A549 (cell line): ENCODE measurements at regions not wholly inside any gene's neighbourhood (a gene's known extent, or its start where the extent isn't known, plus 50 kb on each side); places are given as distances from the start of the nearest gene placed in this dataset.

Experiments used
- ATAC-seq, 2 experiments: fragments of 200-7000 bp in 1 of 2; fragments of >200 bp in 1 of 2; cut with Nextera tagmentation in 1 of 2; cut with Tn5 transposase in 1 of 2; 3 replicates each; pipeline versions ENCODE4 v1.8.0 to v1.9.1; 2018 to 2020; ENCODE audit warnings: mild to moderate bottlenecking in 1 of 2, moderate library complexity in 1 of 2
- CTCF ChIA-PET: fragments of 300-600 bp; sonication (Branson Sonifier 250); formaldehyde crosslinking; extraction: SDS; loops from one replicate; lab custom pipeline; 2021; ENCODE audit warnings: antibody characterized with exemption, inconsistent platforms; lab: Yijun Ruan, JAX
- POLR2A ChIA-PET: fragments of 350-600 bp; formaldehyde crosslinking; extraction: SDS; loops from one replicate; lab custom pipeline; 2021; ENCODE audit warnings: antibody characterized with exemption, inconsistent platforms; lab: Yijun Ruan, JAX
- DNase-seq, 2 experiments: peaks; one replicate each; pipeline versions ENCODE4 v3.0.0 to v3.0.0-alpha.2; 2011 to 2016; ENCODE audit warnings: low read depth in 1 of 2, low spot score in 1 of 2
- FAIRE-seq: peaks from 2 replicates; lab custom pipeline; 2011; peaks lifted over from hg19 to GRCh38; lab: Jason Lieb, UNC
- H3K27ac ChIP-seq, 2 experiments: fragments of >200 bp; sonication (Bioruptor Twin); formaldehyde crosslinking; 3 replicates each; pipeline ENCODE4 v1.5.1; 2016 to 2017
- H3K4me1 ChIP-seq: fragments of >200 bp; sonication (Bioruptor Twin); formaldehyde crosslinking; 3 replicates; pipeline ENCODE4 v1.6.1; 2016
- H3K4me2 ChIP-seq: fragments of >200 bp; sonication (Bioruptor Twin); formaldehyde crosslinking; 3 replicates; pipeline ENCODE4 v1.6.1; 2016
- H3K4me3 ChIP-seq: fragments of >200 bp; sonication (Bioruptor Twin); formaldehyde crosslinking; 3 replicates; pipeline ENCODE4 v1.5.1; 2016
- H3K9me3 ChIP-seq: fragments of >200 bp; sonication (Bioruptor Twin); formaldehyde crosslinking; 3 replicates; pipeline ENCODE4 v1.6.1; 2016
- BHLHE40 ChIP-seq: IDR thresholded peaks from 2 replicates; pipeline ENCODE4 v1.6.1; 2012; ENCODE audit warnings: low read depth, low read length, inconsistent platforms
- CBX8 ChIP-seq: fragments of 200-600 bp; sonication (generic); IDR thresholded peaks from 2 replicates; pipeline ENCODE4 v1.6.1; 2016
- CHD2 ChIP-seq: fragments of 150-350 bp; IDR thresholded peaks from 2 replicates; pipeline ENCODE4 v1.6.1; 2014; ENCODE audit warnings: low read length; ENCODE audit not compliant: partially characterized antibody
- FOXS1 ChIP-seq: fragments of 250-450 bp; sonication (Bioruptor Pico); IDR thresholded peaks from 2 replicates; pipeline ENCODE4 v1.5.0; 2020; ENCODE audit warnings: mild to moderate bottlenecking, moderate library complexity
- HDAC2 ChIP-seq: fragments of 200-600 bp; sonication (generic); IDR thresholded peaks from 2 replicates; pipeline ENCODE4 v1.6.1; 2016
- HOXA7 ChIP-seq: fragments of 250-450 bp; sonication (Bioruptor Pico); IDR thresholded peaks from 2 replicates; pipeline ENCODE4 v1.5.0; 2020; ENCODE audit warnings: mild to moderate bottlenecking, moderate library complexity
- HOXB5 ChIP-seq: fragments of 250-450 bp; sonication (Bioruptor Pico); IDR thresholded peaks from 2 replicates; pipeline ENCODE4 v1.5.0; 2020; ENCODE audit warnings: mild to moderate bottlenecking, moderate library complexity
- JUN ChIP-seq, 2 experiments: fragments of >200 bp; sonication (Bioruptor Twin); formaldehyde crosslinking; IDR thresholded peaks; 2 replicates in 1 of 2; 3 replicates in 1 of 2; pipeline ENCODE4 v1.6.1; 2016 to 2017
- MAFK ChIP-seq: fragments of 450-650 bp; IDR thresholded peaks from 2 replicates; pipeline ENCODE4 v1.6.1; 2014; ENCODE audit not compliant: partially characterized antibody
- NPAS2 ChIP-seq: fragments of 250-450 bp; sonication (Bioruptor Pico); IDR thresholded peaks from 2 replicates; pipeline ENCODE4 v1.8.0; 2022; ENCODE audit warnings: mild to moderate bottlenecking, moderate library complexity, borderline replicate concordance
- PHF8 ChIP-seq: fragments of 200-600 bp; sonication (generic); IDR thresholded peaks from 2 replicates; pipeline ENCODE4 v1.6.1; 2016; ENCODE audit warnings: low read depth, mild to moderate bottlenecking, antibody characterized with exemption, moderate library complexity, borderline replicate concordance
- POLR2AphosphoS2 ChIP-seq: conservative IDR thresholded peaks from 2 replicates; pipeline ENCODE4 v1.6.1; 2012; ENCODE audit warnings: low read length, improper control_type of control experiment, inconsistent platforms
- RAD21 ChIP-seq, 2 experiments: fragments of >200 bp in 1 of 2; sonication (Bioruptor Twin) in 1 of 2; formaldehyde crosslinking in 1 of 2; IDR thresholded peaks in 1 of 2; conservative IDR thresholded peaks in 1 of 2; 2 replicates in 1 of 2; 3 replicates in 1 of 2; pipeline ENCODE4 v1.6.1; 2012 to 2018; ENCODE audit warnings: inconsistent platforms in 1 of 2
- RFX5 ChIP-seq: fragments of 450-650 bp; IDR thresholded peaks from 2 replicates; pipeline ENCODE4 v1.7.1; 2014; ENCODE audit warnings: antibody characterized with exemption, mild to moderate bottlenecking, moderate library complexity
- SREBF2 ChIP-seq: fragments of 450-650 bp; IDR thresholded peaks from 2 replicates; pipeline ENCODE4 v1.6.1; 2014; ENCODE audit warnings: mild to moderate bottlenecking, moderate library complexity
- TFCP2L1 ChIP-seq: fragments of 250-450 bp; sonication (Bioruptor Pico); IDR thresholded peaks from 2 replicates; pipeline ENCODE4 v1.5.0; 2021; ENCODE audit warnings: mild to moderate bottlenecking
- TP53 ChIP-seq: fragments of 250-450 bp; sonication (Bioruptor Pico); IDR thresholded peaks from 2 replicates; pipeline ENCODE4 v1.5.0; 2021; ENCODE audit warnings: mild to moderate bottlenecking, moderate library complexity
- ZC3H11A ChIP-seq: fragments of 450-650 bp; IDR thresholded peaks from 2 replicates; pipeline ENCODE4 v1.6.1; 2014; ENCODE audit warnings: antibody characterized with exemption, mild to moderate bottlenecking
- WGBS: methylation state at CpG from one replicate; pipeline ENCODE4 v1.1.6; 2017; ENCODE audit errors: missing lambda C conversion rate; 5-methylcytosine and 5-hydroxymethylcytosine counted together
- TF ChIP-seq, protein P1 (sequence below): fragments of 150-350 bp; IDR thresholded peaks from 2 replicates; pipeline ENCODE4 v1.6.1; 2014; ENCODE audit warnings: low read depth, mild to moderate bottlenecking, low read length
- TF ChIP-seq, protein P2 (sequence below): fragments of 200-600 bp; sonication (generic); IDR thresholded peaks from 2 replicates; pipeline ENCODE4 v1.6.1; 2016; ENCODE audit warnings: antibody characterized with exemption, mild to moderate bottlenecking, moderate library complexity
- TF ChIP-seq, protein P3 (sequence below): IDR thresholded peaks from 2 replicates; pipeline ENCODE4 v1.6.1; 2012
- TF ChIP-seq, protein P4 (sequence below): fragments of >200 bp; sonication (Bioruptor Twin); formaldehyde crosslinking; IDR thresholded peaks from 2 replicates; pipeline ENCODE4 v1.6.1; 2016
- TF ChIP-seq, protein P5 (sequence below): fragments of >200 bp; sonication (Bioruptor Twin); formaldehyde crosslinking; IDR thresholded peaks from 3 replicates; pipeline ENCODE4 v1.6.1; 2016
- TF ChIP-seq, protein P6 (sequence below): fragments of >200 bp; sonication (Bioruptor Twin); formaldehyde crosslinking; IDR thresholded peaks from 3 replicates; pipeline ENCODE4 v1.5.1; 2016

DNA sequence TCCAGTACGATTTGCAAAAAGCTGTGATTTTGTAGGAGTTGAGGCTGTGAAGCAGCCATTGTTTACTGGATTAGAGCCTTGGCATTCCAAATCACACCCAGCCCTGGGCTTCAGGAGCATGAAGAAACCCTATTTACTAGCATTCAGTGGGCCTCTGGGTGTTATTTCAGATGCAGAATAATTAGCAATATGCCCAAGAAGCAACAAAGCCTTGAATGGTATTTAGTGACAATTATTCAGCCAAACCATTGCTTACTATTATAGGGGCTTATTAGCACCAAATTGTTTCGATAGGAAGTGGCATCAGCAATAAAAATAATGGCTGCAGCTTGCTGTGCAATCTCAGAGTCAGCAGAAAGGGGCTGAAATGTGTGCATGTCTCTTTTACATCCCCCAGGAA lies 166.6 kb upstream of the SHISA6 start:
- no peak overlapping the region for H3K4me3 ChIP-seq
- H3K4me1 ChIP-seq, result no peaks in the 10 kb centered on the region
- ChIA-PET POLR2A (no interaction called here), CTCF (no interaction called here)
- no peak for FAIRE-seq
- no peaks in the 10 kb centered on the region for H3K9me3 ChIP-seq
- WGBS, result 0% methylated on average over 2 of the region's 2 CpGs
- ATAC-seq, result no peak
- no peak overlapping the region for H3K27ac ChIP-seq
- no peak for DNase-seq
- no peak overlapping the region for H3K4me2 ChIP-seq
- no peak for TF ChIP-seq BHLHE40
- TF ChIP-seq TP53 (CRISPR knock-in tag), result no peak
- TF ChIP-seq, protein P1, sequence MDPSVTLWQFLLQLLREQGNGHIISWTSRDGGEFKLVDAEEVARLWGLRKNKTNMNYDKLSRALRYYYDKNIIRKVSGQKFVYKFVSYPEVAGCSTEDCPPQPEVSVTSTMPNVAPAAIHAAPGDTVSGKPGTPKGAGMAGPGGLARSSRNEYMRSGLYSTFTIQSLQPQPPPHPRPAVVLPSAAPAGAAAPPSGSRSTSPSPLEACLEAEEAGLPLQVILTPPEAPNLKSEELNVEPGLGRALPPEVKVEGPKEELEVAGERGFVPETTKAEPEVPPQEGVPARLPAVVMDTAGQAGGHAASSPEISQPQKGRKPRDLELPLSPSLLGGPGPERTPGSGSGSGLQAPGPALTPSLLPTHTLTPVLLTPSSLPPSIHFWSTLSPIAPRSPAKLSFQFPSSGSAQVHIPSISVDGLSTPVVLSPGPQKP, result no peak
- TF ChIP-seq MAFK, result no peak
- TF ChIP-seq TFCP2L1, result no peak
- TF ChIP-seq CBX8, result no peak
- TF ChIP-seq, protein P2, sequence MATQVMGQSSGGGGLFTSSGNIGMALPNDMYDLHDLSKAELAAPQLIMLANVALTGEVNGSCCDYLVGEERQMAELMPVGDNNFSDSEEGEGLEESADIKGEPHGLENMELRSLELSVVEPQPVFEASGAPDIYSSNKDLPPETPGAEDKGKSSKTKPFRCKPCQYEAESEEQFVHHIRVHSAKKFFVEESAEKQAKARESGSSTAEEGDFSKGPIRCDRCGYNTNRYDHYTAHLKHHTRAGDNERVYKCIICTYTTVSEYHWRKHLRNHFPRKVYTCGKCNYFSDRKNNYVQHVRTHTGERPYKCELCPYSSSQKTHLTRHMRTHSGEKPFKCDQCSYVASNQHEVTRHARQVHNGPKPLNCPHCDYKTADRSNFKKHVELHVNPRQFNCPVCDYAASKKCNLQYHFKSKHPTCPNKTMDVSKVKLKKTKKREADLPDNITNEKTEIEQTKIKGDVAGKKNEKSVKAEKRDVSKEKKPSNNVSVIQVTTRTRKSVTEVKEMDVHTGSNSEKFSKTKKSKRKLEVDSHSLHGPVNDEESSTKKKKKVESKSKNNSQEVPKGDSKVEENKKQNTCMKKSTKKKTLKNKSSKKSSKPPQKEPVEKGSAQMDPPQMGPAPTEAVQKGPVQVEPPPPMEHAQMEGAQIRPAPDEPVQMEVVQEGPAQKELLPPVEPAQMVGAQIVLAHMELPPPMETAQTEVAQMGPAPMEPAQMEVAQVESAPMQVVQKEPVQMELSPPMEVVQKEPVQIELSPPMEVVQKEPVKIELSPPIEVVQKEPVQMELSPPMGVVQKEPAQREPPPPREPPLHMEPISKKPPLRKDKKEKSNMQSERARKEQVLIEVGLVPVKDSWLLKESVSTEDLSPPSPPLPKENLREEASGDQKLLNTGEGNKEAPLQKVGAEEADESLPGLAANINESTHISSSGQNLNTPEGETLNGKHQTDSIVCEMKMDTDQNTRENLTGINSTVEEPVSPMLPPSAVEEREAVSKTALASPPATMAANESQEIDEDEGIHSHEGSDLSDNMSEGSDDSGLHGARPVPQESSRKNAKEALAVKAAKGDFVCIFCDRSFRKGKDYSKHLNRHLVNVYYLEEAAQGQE, result no peak
- TF ChIP-seq RFX5, result no peak
- TF ChIP-seq PHF8, result no peak
- TF ChIP-seq, protein P3, sequence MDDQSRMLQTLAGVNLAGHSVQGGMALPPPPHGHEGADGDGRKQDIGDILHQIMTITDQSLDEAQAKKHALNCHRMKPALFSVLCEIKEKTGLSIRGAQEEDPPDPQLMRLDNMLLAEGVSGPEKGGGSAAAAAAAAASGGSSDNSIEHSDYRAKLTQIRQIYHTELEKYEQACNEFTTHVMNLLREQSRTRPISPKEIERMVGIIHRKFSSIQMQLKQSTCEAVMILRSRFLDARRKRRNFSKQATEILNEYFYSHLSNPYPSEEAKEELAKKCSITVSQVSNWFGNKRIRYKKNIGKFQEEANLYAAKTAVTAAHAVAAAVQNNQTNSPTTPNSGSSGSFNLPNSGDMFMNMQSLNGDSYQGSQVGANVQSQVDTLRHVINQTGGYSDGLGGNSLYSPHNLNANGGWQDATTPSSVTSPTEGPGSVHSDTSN, result no peak
- TF ChIP-seq, protein P4, sequence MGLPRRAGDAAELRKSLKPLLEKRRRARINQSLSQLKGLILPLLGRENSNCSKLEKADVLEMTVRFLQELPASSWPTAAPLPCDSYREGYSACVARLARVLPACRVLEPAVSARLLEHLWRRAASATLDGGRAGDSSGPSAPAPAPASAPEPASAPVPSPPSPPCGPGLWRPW, result no peak
- TF ChIP-seq HOXA7, result no peak
- TF ChIP-seq SREBF2, result no peak
- TF ChIP-seq, protein P5, sequence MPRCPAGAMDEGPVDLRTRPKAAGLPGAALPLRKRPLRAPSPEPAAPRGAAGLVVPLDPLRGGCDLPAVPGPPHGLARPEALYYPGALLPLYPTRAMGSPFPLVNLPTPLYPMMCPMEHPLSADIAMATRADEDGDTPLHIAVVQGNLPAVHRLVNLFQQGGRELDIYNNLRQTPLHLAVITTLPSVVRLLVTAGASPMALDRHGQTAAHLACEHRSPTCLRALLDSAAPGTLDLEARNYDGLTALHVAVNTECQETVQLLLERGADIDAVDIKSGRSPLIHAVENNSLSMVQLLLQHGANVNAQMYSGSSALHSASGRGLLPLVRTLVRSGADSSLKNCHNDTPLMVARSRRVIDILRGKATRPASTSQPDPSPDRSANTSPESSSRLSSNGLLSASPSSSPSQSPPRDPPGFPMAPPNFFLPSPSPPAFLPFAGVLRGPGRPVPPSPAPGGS, result no peak
- TF ChIP-seq NPAS2 (CRISPR knock-in tag), result no peak
- TF ChIP-seq CHD2, result no peak
- TF ChIP-seq JUN (IDR thresholded peaks at IDR 0.05), result no peak
- TF ChIP-seq POLR2AphosphoS2, result no peak
- no peak for TF ChIP-seq HOXB5 (CRISPR knock-in tag)

DNA sequence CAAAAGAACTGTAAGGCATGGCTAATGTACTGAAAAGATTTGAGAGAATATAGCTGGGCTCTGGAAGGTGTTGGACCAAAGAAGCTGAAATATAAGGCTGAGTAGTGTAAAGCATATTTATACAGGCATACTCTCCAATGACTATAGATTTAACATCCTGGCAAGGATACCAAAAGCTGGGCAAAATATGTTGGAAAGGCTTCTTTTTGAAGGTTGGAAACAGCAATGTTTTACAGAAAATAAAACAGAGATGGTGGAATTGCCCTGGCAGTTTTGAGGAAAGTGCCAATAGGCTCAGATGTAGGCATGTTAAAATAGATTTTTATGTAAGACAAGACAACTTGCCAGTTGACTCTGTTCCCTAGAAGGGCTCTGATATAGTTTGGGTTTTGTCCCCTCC lies 184.1 kb upstream of the SHISA6 start:
- FAIRE-seq (no peak), ATAC-seq (no peak), DNase-seq (no peak)
- ChIA-PET POLR2A (no interaction called here), CTCF (no interaction called here)
- Histone ChIP-seq H3K4me3 (no peak overlapping the region), H3K4me2 (no peak overlapping the region), H3K9me3 (peaks cover 7% of the 10 kb centered on the region; the same call in 2 of the 3 replicates), H3K4me1 (no peaks in the 10 kb centered on the region), H3K27ac (no peak overlapping the region)
- no peak for TF ChIP-seq SREBF2
- no peak for TF ChIP-seq HOXB5 (CRISPR knock-in tag)
- TF ChIP-seq, protein P3, result no peak
- TF ChIP-seq, protein P1, result no peak
- TF ChIP-seq CBX8, result no peak
- no peak for TF ChIP-seq HOXA7
- TF ChIP-seq RAD21 (conservative IDR thresholded peaks at IDR 0.05 in 1 of 2, IDR thresholded peaks at IDR 0.05 in 1 of 2), result no peak
- no peak for TF ChIP-seq ZC3H11A
- TF ChIP-seq FOXS1, result no peak
- TF ChIP-seq, protein P5, result no peak
- TF ChIP-seq, protein P6, sequence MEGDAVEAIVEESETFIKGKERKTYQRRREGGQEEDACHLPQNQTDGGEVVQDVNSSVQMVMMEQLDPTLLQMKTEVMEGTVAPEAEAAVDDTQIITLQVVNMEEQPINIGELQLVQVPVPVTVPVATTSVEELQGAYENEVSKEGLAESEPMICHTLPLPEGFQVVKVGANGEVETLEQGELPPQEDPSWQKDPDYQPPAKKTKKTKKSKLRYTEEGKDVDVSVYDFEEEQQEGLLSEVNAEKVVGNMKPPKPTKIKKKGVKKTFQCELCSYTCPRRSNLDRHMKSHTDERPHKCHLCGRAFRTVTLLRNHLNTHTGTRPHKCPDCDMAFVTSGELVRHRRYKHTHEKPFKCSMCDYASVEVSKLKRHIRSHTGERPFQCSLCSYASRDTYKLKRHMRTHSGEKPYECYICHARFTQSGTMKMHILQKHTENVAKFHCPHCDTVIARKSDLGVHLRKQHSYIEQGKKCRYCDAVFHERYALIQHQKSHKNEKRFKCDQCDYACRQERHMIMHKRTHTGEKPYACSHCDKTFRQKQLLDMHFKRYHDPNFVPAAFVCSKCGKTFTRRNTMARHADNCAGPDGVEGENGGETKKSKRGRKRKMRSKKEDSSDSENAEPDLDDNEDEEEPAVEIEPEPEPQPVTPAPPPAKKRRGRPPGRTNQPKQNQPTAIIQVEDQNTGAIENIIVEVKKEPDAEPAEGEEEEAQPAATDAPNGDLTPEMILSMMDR, result no peak
- TF ChIP-seq HDAC2, result no peak
